Naive thymus-derived CD4-positive, alpha-beta T cell (primary cell): ENCODE measurements at regions not wholly inside any gene's neighbourhood (a gene's known extent, or its start where the extent isn't known, plus 50 kb on each side); places are given as distances from the start of the nearest gene placed in this dataset. TPM values are rescaled to one million over a fixed set of nuclear protein-coding genes. Genes with fewer than 3 reads are reported as not detected.

Experiments used
- ATAC-seq: fragments of 150-1000 bp; cut with Tn5 transposase; 2 replicates; pipeline ENCODE4 v1.10.0; 2021; ENCODE audit warnings: mild to moderate bottlenecking, moderate library complexity
- CTCF ChIA-PET: fragments of 350-600 bp; sonication (Branson Sonifier 250); formaldehyde crosslinking; loops from one replicate; lab custom pipeline; 2021; ENCODE audit warnings: antibody characterized with exemption; lab: Charles Lee
- POLR2A ChIA-PET: fragments of 350-600 bp; sonication (Branson Sonifier 250); formaldehyde crosslinking; loops from one replicate; lab custom pipeline; 2021; ENCODE audit warnings: antibody characterized with exemption, inconsistent platforms; lab: Charles Lee
- DNase-seq, 9 donors: peaks; one replicate each; pipeline versions ENCODE4 v3.0.0 to v3.0.0-alpha.2; 2020 to 2022; ENCODE audit warnings: mixed read lengths in 1 of 9
- H3K27ac ChIP-seq: one replicate; pipeline ENCODE4 v1.7.0; 2013; ENCODE audit warnings: mild to moderate bottlenecking, low read depth, low read length, moderate library complexity
- H3K27me3 ChIP-seq, 2 donors: one replicate each; pipeline ENCODE4 v1.7.0; 2013; ENCODE audit warnings: low read length in 2 of 2, mild to moderate bottlenecking in 2 of 2, moderate library complexity in 2 of 2; ENCODE audit not compliant: control insufficient read depth in 2 of 2, insufficient read depth in 2 of 2
- H3K36me3 ChIP-seq, 3 experiments: 1 replicate in 2 of 3; 2 replicates in 1 of 3; pipeline ENCODE4 v1.7.0; 2013; ENCODE audit warnings: low read length in 3 of 3, mild to moderate bottlenecking in 3 of 3, moderate library complexity in 1 of 3; ENCODE audit not compliant: insufficient read depth in 3 of 3, control insufficient read depth in 2 of 3
- H3K4me1 ChIP-seq, 2 donors: one replicate each; pipeline ENCODE4 v1.7.0; 2013; ENCODE audit warnings: low read length in 2 of 2, mild to moderate bottlenecking in 2 of 2, moderate library complexity in 1 of 2; ENCODE audit not compliant: control insufficient read depth in 2 of 2, insufficient read depth in 2 of 2
- H3K4me3 ChIP-seq: 2 replicates; pipeline ENCODE4 v1.7.0; 2013; ENCODE audit warnings: mild to moderate bottlenecking, low read length
- H3K9me3 ChIP-seq, 3 experiments: 1 replicate in 2 of 3; 2 replicates in 1 of 3; pipeline ENCODE4 v1.7.0; 2013; ENCODE audit warnings: low read length in 3 of 3; ENCODE audit not compliant: control insufficient read depth in 2 of 3
- H3K27ac Mint-ChIP-seq, 9 donors: one replicate each; pipeline ENCODE4 v1.8.0; 2020 to 2022; ENCODE audit warnings: mixed read lengths in 9 of 9, mild to moderate bottlenecking in 8 of 9, moderate library complexity in 5 of 9, inconsistent platforms in 2 of 9
- H3K27me3 Mint-ChIP-seq, 5 donors: one replicate each; pipeline ENCODE4 v1.8.0; 2021 to 2022; ENCODE audit warnings: mixed read lengths in 5 of 5, mild to moderate bottlenecking in 1 of 5
- H3K36me3 Mint-ChIP-seq, 5 donors: one replicate each; pipeline ENCODE4 v1.8.0; 2020 to 2022; ENCODE audit warnings: mixed read lengths in 5 of 5, mild to moderate bottlenecking in 3 of 5, inconsistent platforms in 1 of 5
- H3K4me1 Mint-ChIP-seq, 7 donors: one replicate each; pipeline ENCODE4 v1.8.0; 2020 to 2022; ENCODE audit warnings: mixed read lengths in 7 of 7, mild to moderate bottlenecking in 3 of 7, inconsistent platforms in 1 of 7
- H3K4me3 Mint-ChIP-seq, 10 donors: one replicate each; pipeline ENCODE4 v1.8.0; 2020 to 2022; ENCODE audit warnings: mild to moderate bottlenecking in 10 of 10, mixed read lengths in 10 of 10, moderate library complexity in 6 of 10, inconsistent platforms in 2 of 10
- H3K9me3 Mint-ChIP-seq, 11 donors: one replicate each; pipeline ENCODE4 v1.8.0; 2020 to 2022; ENCODE audit warnings: mixed read lengths in 11 of 11, mild to moderate bottlenecking in 4 of 11, inconsistent platforms in 1 of 11, moderate library complexity in 1 of 11
- intact Hi-C, 2 donors: fragments of 100-400 bp; cut with micrococcal nuclease; formaldehyde crosslinking; loops; one replicate each; pipeline ENCODE4 v1.15.1; 2023
- microRNA-seq: library from miRNA; unstranded; fragments of <30 nt; microRNA quantifications from one replicate; pipeline ENCODE4 v1.2.0, GENCODE V29; 2022; ENCODE audit warnings: borderline microRNAs expressed

GRCh38 chr12:116504438-116504837 is 54.7 kb upstream of the MAP1LC3B2 start:
- DNase-seq, result no peak
- no peaks in the 10 kb centered on the region for H3K36me3 Mint-ChIP-seq

DNA sequence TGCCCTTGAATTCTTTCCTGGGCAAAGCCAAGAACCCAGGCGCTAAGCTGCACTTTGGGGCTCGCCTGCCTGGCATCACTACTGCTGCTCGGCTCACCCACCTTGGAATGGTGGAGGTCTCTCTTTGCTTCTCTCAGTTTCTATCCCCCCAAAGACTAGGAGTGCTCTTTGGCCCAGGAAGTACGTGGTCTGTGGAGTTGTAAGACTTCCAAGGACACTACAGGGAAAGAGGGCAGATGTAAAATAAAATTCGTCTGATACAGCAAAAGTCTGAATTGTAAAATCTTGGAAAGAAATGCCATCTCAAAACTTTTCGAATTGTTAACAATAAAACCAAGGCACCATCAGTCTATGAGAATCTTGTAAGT is 52.5 kb upstream of the MAP1LC3B2 start:
- peaks cover 0 to 1% (median 0%) of the 10 kb centered on the region in 11 donors for H3K9me3 Mint-ChIP-seq
- Histone ChIP-seq H3K4me1 (no peaks in the 10 kb centered on the region), H3K36me3 (no peaks in the 10 kb centered on the region), H3K27me3 (no peaks in the 10 kb centered on the region), H3K9me3 (no peaks in the 10 kb centered on the region), H3K27ac (no peak overlapping the region), H3K4me3 (no peak overlapping the region)
- peak overlapping the region in 2 of 10 donors; percentile 10 to 39 for H3K4me3 Mint-ChIP-seq
- H3K27me3 Mint-ChIP-seq, result peaks cover 0 to 53% (median 4%) of the 10 kb centered on the region in 5 donors
- ChIA-PET CTCF (interaction anchor here (0.7 kb wide), 1 partner anchor 241 kb away, joined by 4 read pairs; no protein-coding TSS in a partner anchor), POLR2A (interaction anchor here (0.6 kb wide), 1 partner anchor 59 kb away, joined by 3 read pairs; no protein-coding TSS in a partner anchor)
- H3K27ac Mint-ChIP-seq, result no peak overlapping the region
- DNase-seq (no peak), ATAC-seq (no peak)
- H3K4me1 Mint-ChIP-seq, result peaks cover 0 to 9% (median 6%) of the 10 kb centered on the region in 7 donors
- H3K36me3 Mint-ChIP-seq, result no peaks in the 10 kb centered on the region
- intact Hi-C loops, result loop anchor here in 1 of 2 donors (5.0 kb wide), 1 partner anchor 91 kb away; no protein-coding TSS in a partner anchor

More at GRCh38 chr12:116504438-116504837, 54.7 kb upstream of the MAP1LC3B2 start:
- Histone ChIP-seq H3K9me3 (no peaks in the 10 kb centered on the region), H3K36me3 (no peaks in the 10 kb centered on the region), H3K27me3 (no peaks in the 10 kb centered on the region), H3K4me1 (no peaks in the 10 kb centered on the region), H3K27ac (no peak overlapping the region), H3K4me3 (no peak overlapping the region)
- intact Hi-C loops, result no loop called here
- ChIA-PET CTCF (no interaction called here), POLR2A (interaction anchor here (0.6 kb wide), 1 partner anchor 84 kb away, joined by 7 read pairs; no protein-coding TSS in a partner anchor)
- H3K4me3 Mint-ChIP-seq, result no peak overlapping the region
- no peak overlapping the region for H3K27ac Mint-ChIP-seq
- peaks cover 0 to 9% (median 6%) of the 10 kb centered on the region in 7 donors for H3K4me1 Mint-ChIP-seq
- H3K9me3 Mint-ChIP-seq, result peaks cover 0 to 1% (median 0%) of the 10 kb centered on the region in 11 donors
- no peak for ATAC-seq
- H3K27me3 Mint-ChIP-seq, result peaks cover 0 to 45% (median 4%) of the 10 kb centered on the region in 5 donors

- H3K27me3 ChIP-seq, result no peaks in the 10 kb centered on the region
- ChIA-PET POLR2A (interaction anchor here (1.0 kb wide), 1 partner anchor 51 kb away, joined by 5 read pairs; the partner anchor contains the start of gene MAP1LC3B2), CTCF (interaction anchor here (0.7 kb wide), 1 partner anchor 76 kb away, joined by 6 read pairs; no protein-coding TSS in a partner anchor)
- intact Hi-C loops, result loop anchor here in 1 of 2 donors (2.0 to 5.0 kb wide), 2 partner anchors 50 to 89 kb away; partner anchors contain the start of gene MAP1LC3B2
- H3K9me3 ChIP-seq, result no peaks in the 10 kb centered on the region
- DNase-seq (peak in 6 of 9 donors; percentile 10 to 26 (median 12)), ATAC-seq (peak; percentile 57)
- Mint-ChIP-seq H3K36me3 (no peaks in the 10 kb centered on the region), H3K4me3 (peak overlapping the region; percentile 67 to 84 (median 71)), H3K27ac (no peak overlapping the region), H3K9me3 (peaks cover 0 to 1% (median 0%) of the 10 kb centered on the region in 11 donors), H3K4me1 (peaks cover 0 to 9% (median 6%) of the 10 kb centered on the region in 7 donors), H3K27me3 (peaks cover 0 to 46% (median 4%) of the 10 kb centered on the region in 5 donors)
- no peak overlapping the region for H3K27ac ChIP-seq
- H3K4me3 ChIP-seq, result no peak overlapping the region
- H3K4me1 ChIP-seq, result no peaks in the 10 kb centered on the region
- H3K36me3 ChIP-seq, result no peaks in the 10 kb centered on the region
These were observed 50.7 kb upstream of the MAP1LC3B2 start for GRCh38 chr12:116508145-116509121.

Small RNAs in the stretch of these regions (microRNA-seq; reads per million reads assigned to microRNA genes)
- gene MIR4472-2, result not detected
